ENCODE measurements at regions not wholly inside any gene's neighbourhood (a gene's known extent, or its start where the extent isn't known, plus 50 kb on each side); places are given as distances from the start of the nearest gene placed in this dataset.

DNA sequence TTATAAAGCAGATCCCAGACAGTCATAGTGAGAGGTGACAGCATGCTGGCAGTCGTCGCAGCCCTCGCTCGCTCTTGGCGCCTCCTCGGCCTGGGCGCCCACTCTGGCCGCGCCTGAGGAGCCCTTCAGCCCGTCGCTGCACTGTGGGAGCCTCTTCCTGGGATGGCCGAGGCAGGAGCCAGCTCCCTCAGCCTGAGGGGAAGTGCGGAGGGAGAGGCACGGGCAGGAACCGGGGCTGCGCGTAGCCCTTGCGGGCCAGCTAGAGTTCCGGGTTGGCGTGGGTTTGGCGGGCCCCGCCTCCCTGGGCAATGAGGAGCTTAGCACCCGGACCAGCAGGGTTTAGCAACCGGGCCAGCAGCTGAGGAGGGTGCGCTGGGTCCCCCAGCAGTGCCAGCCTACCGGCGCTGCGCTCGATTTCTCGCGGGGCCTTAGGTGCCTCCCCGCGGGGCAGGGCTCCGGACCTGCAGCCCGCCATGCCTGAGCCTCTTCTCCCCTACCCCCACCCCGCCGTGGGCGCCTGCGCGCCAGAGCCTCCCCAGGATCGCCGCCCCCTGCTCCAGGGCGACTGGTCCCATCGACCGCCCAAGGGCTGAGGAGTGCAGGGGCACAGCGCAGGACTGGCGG is 451.2 kb upstream of the DCN start:
- CTCF ChIA-PET, result no interaction called here
- intact Hi-C loops (cut with micrococcal nuclease; ENCODE audit: unreplicated experiment), result no loop called here
- Histone ChIP-seq H3K4me1 (ENCODE audit: insufficient read depth, low read length, poor library complexity, severe bottlenecking) (no peaks in the 10 kb centered on the region), H3K9me3 (ENCODE audit: low read depth, low read length, poor library complexity, severe bottlenecking) (no peaks in the 10 kb centered on the region), H3K4me3 (ENCODE audit: low read depth, low read length, poor library complexity, severe bottlenecking) (no peak overlapping the region), H3K27me3 (replicated peaks; ENCODE audit: insufficient read depth, low read depth, low read length, poor library complexity) (no peaks in the 10 kb centered on the region), H3K36me3 (ENCODE audit: insufficient read depth, low read length, poor library complexity, severe bottlenecking) (no peaks in the 10 kb centered on the region), H3K27ac (ENCODE audit: low read depth, low read length, poor library complexity, severe bottlenecking) (no peak overlapping the region)
- no TSS peak for BruUV-seq (replicated peaks)
- TF ChIP-seq CTCF (conservative IDR thresholded peaks at IDR 0.05; ENCODE audit: low read depth, low read length), result no peak
- no peak for TF ChIP-seq EZH2 (IDR thresholded peaks at IDR 0.05; ENCODE audit: borderline replicate concordance, low read depth, low read length, poor library complexity, severe bottlenecking)
- DNase-seq (ENCODE audit: low spot score), result no peak
- POLR2A ChIA-PET (ENCODE audit: low non-redundant PET), result no interaction called here

DNA sequence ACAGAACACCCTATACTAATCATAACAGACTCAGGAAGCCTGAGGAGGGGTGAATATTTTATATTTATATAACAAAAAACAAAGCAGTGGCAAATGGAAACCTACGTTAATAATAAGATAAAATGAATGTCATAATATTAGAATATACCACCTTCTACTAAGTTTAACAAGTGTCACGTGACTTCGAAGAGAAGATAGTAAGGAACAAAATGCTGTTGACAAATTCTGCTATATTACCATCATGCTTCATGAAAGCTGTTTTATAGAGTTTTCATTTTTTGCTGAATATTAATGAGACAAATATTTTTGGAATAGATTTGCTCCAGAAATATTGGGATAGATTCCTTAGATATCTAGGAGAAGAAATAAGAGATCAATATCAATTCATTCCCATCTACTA is 450.6 kb upstream of the DCN start:
- ChIA-PET CTCF (no interaction called here), POLR2A (ENCODE audit: low non-redundant PET) (no interaction called here)
- Histone ChIP-seq H3K9me3 (ENCODE audit: low read depth, low read length, poor library complexity, severe bottlenecking) (no peaks in the 10 kb centered on the region), H3K27me3 (replicated peaks; ENCODE audit: insufficient read depth, low read depth, low read length, poor library complexity) (no peaks in the 10 kb centered on the region), H3K4me3 (ENCODE audit: low read depth, low read length, poor library complexity, severe bottlenecking) (no peak overlapping the region), H3K4me1 (ENCODE audit: insufficient read depth, low read length, poor library complexity, severe bottlenecking) (no peaks in the 10 kb centered on the region), H3K36me3 (ENCODE audit: insufficient read depth, low read length, poor library complexity, severe bottlenecking) (no peaks in the 10 kb centered on the region), H3K27ac (ENCODE audit: low read depth, low read length, poor library complexity, severe bottlenecking) (no peak overlapping the region)
- no peak for DNase-seq (ENCODE audit: low spot score)
- no peak for TF ChIP-seq CTCF (conservative IDR thresholded peaks at IDR 0.05; ENCODE audit: low read depth, low read length)
- TF ChIP-seq EZH2 (IDR thresholded peaks at IDR 0.05; ENCODE audit: borderline replicate concordance, low read depth, low read length, poor library complexity, severe bottlenecking), result no peak
- intact Hi-C loops (cut with micrococcal nuclease; ENCODE audit: unreplicated experiment), result no loop called here
- no TSS peak for BruUV-seq (replicated peaks)

DNA sequence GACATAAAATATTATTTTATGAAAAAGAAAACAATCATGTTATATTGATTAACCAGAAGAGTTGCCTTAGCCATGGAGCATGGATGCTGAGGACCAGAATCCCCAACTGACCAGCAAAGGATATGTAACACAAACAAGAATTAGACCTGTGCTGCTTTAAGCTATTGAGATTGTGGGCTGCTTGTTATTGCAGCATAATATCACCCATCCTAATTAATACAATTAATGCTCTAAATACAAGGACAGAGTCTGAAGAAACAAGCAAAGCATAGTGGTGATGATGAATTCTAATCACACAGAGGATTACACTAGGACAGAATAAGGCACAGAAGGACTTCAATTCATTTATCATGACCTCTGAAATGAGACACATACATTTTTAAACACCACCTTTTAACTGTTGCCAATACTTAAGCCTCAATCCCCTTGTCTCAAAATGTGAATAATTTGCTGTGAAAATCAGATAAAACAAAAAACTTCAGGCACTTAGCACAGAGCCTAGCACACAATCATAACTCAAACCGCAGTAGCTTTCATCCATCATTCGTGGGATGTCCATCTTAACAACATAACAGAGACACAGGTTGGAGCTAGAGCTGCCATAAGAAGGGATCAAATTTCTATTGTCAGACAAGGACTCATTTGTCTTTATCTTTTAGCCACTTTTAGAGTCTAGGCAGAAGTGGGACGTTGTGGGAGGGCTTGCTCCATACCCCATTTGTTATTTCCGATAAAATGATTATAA is 449.6 kb upstream of the DCN start:
- intact Hi-C loops (cut with micrococcal nuclease; ENCODE audit: unreplicated experiment), result no loop called here
- H3K27ac ChIP-seq (ENCODE audit: low read depth, low read length, poor library complexity, severe bottlenecking), result no peak overlapping the region
- ChIA-PET CTCF (no interaction called here), POLR2A (ENCODE audit: low non-redundant PET) (no interaction called here)
- no TSS peak for BruUV-seq (replicated peaks)
- H3K27me3 ChIP-seq (replicated peaks; ENCODE audit: insufficient read depth, low read depth, low read length, poor library complexity), result no peaks in the 10 kb centered on the region
- H3K4me3 ChIP-seq (ENCODE audit: low read depth, low read length, poor library complexity, severe bottlenecking), result no peak overlapping the region
- no peaks in the 10 kb centered on the region for H3K4me1 ChIP-seq (ENCODE audit: insufficient read depth, low read length, poor library complexity, severe bottlenecking)
- no peaks in the 10 kb centered on the region for H3K9me3 ChIP-seq (ENCODE audit: low read depth, low read length, poor library complexity, severe bottlenecking)
- no peaks in the 10 kb centered on the region for H3K36me3 ChIP-seq (ENCODE audit: insufficient read depth, low read length, poor library complexity, severe bottlenecking)
- TF ChIP-seq CTCF (conservative IDR thresholded peaks at IDR 0.05; ENCODE audit: low read depth, low read length), result no peak
- no peak for TF ChIP-seq EZH2 (IDR thresholded peaks at IDR 0.05; ENCODE audit: borderline replicate concordance, low read depth, low read length, poor library complexity, severe bottlenecking)
- DNase-seq (ENCODE audit: low spot score), result no peak

All from A673 (cell line).